Panc1 (cell line): ENCODE measurements at regions not wholly inside any gene's neighbourhood (a gene's known extent, or its start where the extent isn't known, plus 50 kb on each side); places are given as distances from the start of the nearest gene placed in this dataset.

Experiments used
- ATAC-seq: fragments of 200-7000 bp; cut with Tn5 transposase; 2 replicates; pipeline ENCODE4 v1.9.1; 2020; ENCODE audit warnings: mild to moderate bottlenecking, moderate library complexity
- BruUV-seq: library from RNA; stranded (reverse); fragments of 400-500 nt; replicated peaks from 2 replicates; lab custom pipeline; 2021; lab: Mats Ljungman, UMichigan
- CTCF ChIA-PET: fragments of 300-600 bp; sonication (Branson Sonifier 250); formaldehyde crosslinking; loops from one replicate; lab custom pipeline; 2022; ENCODE audit warnings: antibody characterized with exemption; lab: Charles Lee
- POLR2A ChIA-PET: fragments of 300-600 bp; sonication (Branson Sonifier 250); formaldehyde crosslinking; loops from one replicate; lab custom pipeline; 2022; ENCODE audit warnings: antibody characterized with exemption; lab: Charles Lee
- DNase-seq: peaks from one replicate; pipeline ENCODE4 v3.0.0-alpha.2; 2010; ENCODE audit warnings: low read depth, low spot score
- H3K27ac ChIP-seq: 2 replicates; pipeline ENCODE4 v1.5.1; 2011; ENCODE audit warnings: mild to moderate bottlenecking, low read length, inconsistent platforms
- H3K27me3 ChIP-seq: fragments of 200-500 bp; sonication (Bioruptor generic); 2 replicates; pipeline ENCODE4 v1.6.0; 2014; ENCODE audit warnings: low read length, inconsistent platforms; ENCODE audit not compliant: control insufficient read depth, insufficient read depth
- H3K36me3 ChIP-seq: fragments of 200-500 bp; sonication (Bioruptor generic); 2 replicates; pipeline ENCODE4 v1.5.1; 2014; ENCODE audit warnings: inconsistent platforms, mild to moderate bottlenecking, low read length, moderate library complexity; ENCODE audit not compliant: control insufficient read depth, insufficient read depth
- H3K4me1 ChIP-seq: 2 replicates; pipeline ENCODE4 v1.5.1; 2011; ENCODE audit warnings: inconsistent platforms, mild to moderate bottlenecking, low read length, moderate library complexity; ENCODE audit not compliant: control insufficient read depth, insufficient read depth
- H3K4me3 ChIP-seq, 2 experiments: 2 replicates each; pipeline ENCODE4 v1.5.1; 2011 to 2012; ENCODE audit warnings: low read depth in 2 of 2, low read length in 2 of 2, mild to moderate bottlenecking in 2 of 2, inconsistent platforms in 1 of 2, moderate library complexity in 1 of 2
- H3K9me3 ChIP-seq: fragments of 200-500 bp; sonication (Bioruptor generic); 2 replicates; pipeline ENCODE4 v1.5.1; 2014; ENCODE audit warnings: low read depth, mild to moderate bottlenecking, inconsistent platforms, low read length, moderate library complexity; ENCODE audit not compliant: control insufficient read depth, insufficient read depth
- CTCF ChIP-seq: fragments of 450-650 bp; IDR thresholded peaks from 2 replicates; pipeline ENCODE4 v1.5.1; 2017; ENCODE audit warnings: mild to moderate bottlenecking
- POLR2AphosphoS5 ChIP-seq: IDR thresholded peaks from 2 replicates; pipeline ENCODE4 v1.6.1; 2012; ENCODE audit warnings: mild to moderate bottlenecking, low read depth, low read length, moderate library complexity
- REST ChIP-seq, 2 experiments: IDR thresholded peaks; 2 replicates each; pipeline ENCODE4 v1.6.1; 2011 to 2012; ENCODE audit warnings: low read depth in 2 of 2, control low read depth in 1 of 2, low read length in 1 of 2, mild to moderate bottlenecking in 1 of 2, moderate library complexity in 1 of 2; ENCODE audit not compliant: insufficient read depth in 1 of 2
- SIN3A ChIP-seq: IDR thresholded peaks from 2 replicates; pipeline ENCODE4 v1.6.1; 2012; ENCODE audit warnings: low read depth, mild to moderate bottlenecking, low read length, moderate library complexity, borderline replicate concordance; ENCODE audit not compliant: insufficient read depth
- TCF7L2 ChIP-seq: IDR thresholded peaks from 2 replicates; pipeline ENCODE4 v1.6.1; 2011; ENCODE audit warnings: mild to moderate bottlenecking, low read depth, low read length, inconsistent platforms
- in situ Hi-C: cut with HindIII; loops from 2 replicates; pipeline ENCODE4 v1.10.0; 2016; ENCODE audit warnings: low sequenced_read_pairs, low pct_unique_long_range_greater_than_20kb
- intact Hi-C: fragments of 100-400 bp; cut with micrococcal nuclease; formaldehyde crosslinking; loops from one replicate; pipeline ENCODE4 v1.10.0; 2022; ENCODE audit not compliant: unreplicated experiment

DNA sequence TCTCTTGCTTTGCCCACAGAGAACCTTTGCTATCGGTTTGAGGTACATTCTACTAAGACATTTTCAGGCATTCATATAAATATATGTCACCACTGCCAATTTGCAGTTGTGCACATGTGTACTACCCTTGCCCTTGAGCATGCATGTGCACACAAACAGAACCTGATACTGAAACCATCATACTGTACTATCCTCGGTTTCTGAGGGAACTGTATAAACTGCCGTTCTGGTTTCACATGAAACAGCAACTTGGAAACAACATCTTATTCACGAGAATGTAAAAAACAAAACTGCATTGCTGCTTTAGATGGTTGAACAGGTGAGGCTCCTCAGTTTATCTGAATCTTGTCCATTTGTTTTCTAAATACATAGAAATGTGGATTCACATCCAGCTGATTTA lies 151.2 kb upstream of the TMEM170B start:
- TF ChIP-seq POLR2AphosphoS5: no peak
- no peak for TF ChIP-seq REST (IDR thresholded peaks at IDR 0.05; ENCODE audit: insufficient read depth in 1 of 2, low read depth in 2 of 2, low read length in 1 of 2)
- TF ChIP-seq TCF7L2: no peak
- TF ChIP-seq CTCF: no peak
- no peak for TF ChIP-seq SIN3A
- H3K27me3 ChIP-seq: no peaks in the 10 kb centered on the region
- CTCF ChIA-PET: no interaction called here
- H3K27ac ChIP-seq: no peak overlapping the region
- DNase-seq (no peak), ATAC-seq (no peak)
- H3K4me3 ChIP-seq: no peak overlapping the region
- H3K4me1 ChIP-seq: no peaks in the 10 kb centered on the region
- POLR2A ChIA-PET: no interaction called here
- BruUV-seq: no TSS peak
- H3K36me3 ChIP-seq: no peaks in the 10 kb centered on the region
- intact Hi-C loops (no loop called here), in situ Hi-C loops (no loop called here)
- H3K9me3 ChIP-seq: no peaks in the 10 kb centered on the region

DNA sequence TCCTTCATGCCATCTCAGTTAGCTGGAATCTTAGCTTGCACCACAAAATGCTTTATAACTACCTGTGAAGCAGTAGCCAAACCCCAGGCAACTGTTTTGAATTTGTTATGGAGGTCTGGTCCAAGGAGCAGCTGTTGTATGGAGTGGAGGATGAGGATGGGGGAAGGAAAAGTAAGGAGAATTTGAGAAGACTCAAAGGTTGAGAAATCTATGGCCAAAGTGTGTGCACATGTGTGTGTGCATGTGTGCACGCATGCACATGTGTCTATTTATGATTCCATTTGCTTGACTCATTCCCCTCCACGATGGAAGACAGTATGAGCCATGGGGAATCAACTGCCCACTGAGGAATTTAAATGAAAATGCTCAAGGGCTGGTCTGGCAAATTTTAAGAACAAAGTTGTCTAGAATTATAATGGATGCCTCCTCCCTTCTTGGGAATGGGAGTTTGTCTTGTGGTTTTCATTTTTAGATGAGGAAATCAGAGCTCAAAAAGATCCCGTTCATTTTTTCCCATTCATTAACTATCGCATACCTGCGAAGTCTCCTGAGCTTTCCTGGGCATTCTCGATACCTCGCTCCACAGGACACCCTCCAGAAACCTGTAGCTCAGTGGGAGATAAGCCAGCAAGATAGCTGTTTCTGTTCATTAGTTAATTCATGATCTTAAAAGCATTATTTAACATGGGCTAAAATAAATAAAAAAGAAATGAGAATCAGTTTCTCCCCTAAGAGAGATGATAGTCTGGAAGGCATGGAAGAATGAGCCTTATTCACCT lies 152.3 kb upstream of the NEDD9 start:
- in situ Hi-C loops: no loop called here
- Histone ChIP-seq H3K9me3 (no peaks in the 10 kb centered on the region), H3K4me1 (no peaks in the 10 kb centered on the region), H3K4me3 (no peak overlapping the region), H3K27me3 (no peaks in the 10 kb centered on the region), H3K36me3 (no peaks in the 10 kb centered on the region), H3K27ac (no peak overlapping the region)
- intact Hi-C loops: no loop called here
- BruUV-seq: no TSS peak
- TF ChIP-seq CTCF: no peak
- TF ChIP-seq SIN3A: no peak
- TF ChIP-seq REST (IDR thresholded peaks at IDR 0.05; ENCODE audit: insufficient read depth in 1 of 2, low read depth in 2 of 2, low read length in 1 of 2): no peak
- no peak for TF ChIP-seq POLR2AphosphoS5
- ATAC-seq (no peak), DNase-seq (no peak)
- ChIA-PET POLR2A (no interaction called here), CTCF (no interaction called here)
